ENCODE measurements at regions not wholly inside any gene's neighbourhood (a gene's known extent, or its start where the extent isn't known, plus 50 kb on each side); places are given as distances from the start of the nearest gene placed in this dataset.

DNA sequence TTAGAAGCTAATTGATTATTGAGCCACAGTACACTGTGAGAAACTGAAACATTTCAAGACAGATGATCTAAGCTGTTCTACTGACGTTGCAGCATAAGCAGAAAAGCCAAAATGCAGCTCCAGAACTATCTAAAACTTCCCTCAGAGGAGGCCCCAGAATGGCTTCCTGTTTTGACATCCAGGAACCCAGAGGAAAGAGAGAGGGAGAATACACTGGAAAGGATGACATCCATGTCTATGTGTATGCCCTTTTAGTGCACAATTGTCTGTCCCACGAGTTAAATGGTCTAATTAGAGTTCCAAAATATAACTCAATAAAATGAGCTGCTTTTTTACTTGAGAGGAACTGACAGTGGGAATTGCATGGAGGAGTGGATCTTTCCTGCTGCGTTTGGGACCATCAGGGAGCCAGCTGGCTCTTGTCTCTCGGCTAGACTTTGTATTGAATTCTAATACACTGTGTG, 688.1 kb downstream of the ZNF385D start:
- TF ChIP-seq, protein P1, sequence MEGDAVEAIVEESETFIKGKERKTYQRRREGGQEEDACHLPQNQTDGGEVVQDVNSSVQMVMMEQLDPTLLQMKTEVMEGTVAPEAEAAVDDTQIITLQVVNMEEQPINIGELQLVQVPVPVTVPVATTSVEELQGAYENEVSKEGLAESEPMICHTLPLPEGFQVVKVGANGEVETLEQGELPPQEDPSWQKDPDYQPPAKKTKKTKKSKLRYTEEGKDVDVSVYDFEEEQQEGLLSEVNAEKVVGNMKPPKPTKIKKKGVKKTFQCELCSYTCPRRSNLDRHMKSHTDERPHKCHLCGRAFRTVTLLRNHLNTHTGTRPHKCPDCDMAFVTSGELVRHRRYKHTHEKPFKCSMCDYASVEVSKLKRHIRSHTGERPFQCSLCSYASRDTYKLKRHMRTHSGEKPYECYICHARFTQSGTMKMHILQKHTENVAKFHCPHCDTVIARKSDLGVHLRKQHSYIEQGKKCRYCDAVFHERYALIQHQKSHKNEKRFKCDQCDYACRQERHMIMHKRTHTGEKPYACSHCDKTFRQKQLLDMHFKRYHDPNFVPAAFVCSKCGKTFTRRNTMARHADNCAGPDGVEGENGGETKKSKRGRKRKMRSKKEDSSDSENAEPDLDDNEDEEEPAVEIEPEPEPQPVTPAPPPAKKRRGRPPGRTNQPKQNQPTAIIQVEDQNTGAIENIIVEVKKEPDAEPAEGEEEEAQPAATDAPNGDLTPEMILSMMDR (IDR thresholded peaks at IDR 0.05) = no peak
- TF ChIP-seq POLR2A (IDR thresholded peaks at IDR 0.05) = no peak
